GM12878 (cell line): ENCODE measurements at regions not wholly inside any gene's neighbourhood (a gene's known extent, or its start where the extent isn't known, plus 50 kb on each side); places are given as distances from the start of the nearest gene placed in this dataset.

ENCODE experiments used
- CHD1 ChIP-seq: IDR thresholded peaks from 2 replicates; pipeline ENCODE4 v1.6.1; 2012; ENCODE audit warnings: low read depth, low read length, improper control_type of control experiment
- NRF1 ChIP-seq: conservative IDR thresholded peaks from 2 replicates; pipeline ENCODE4 v1.6.1; 2011; ENCODE audit warnings: mild to moderate bottlenecking, low read depth, low read length, improper control_type of control experiment
- SMC3 ChIP-seq: IDR thresholded peaks from 2 replicates; pipeline ENCODE4 v1.6.1; 2011; ENCODE audit warnings: low read length, improper control_type of control experiment, borderline replicate concordance
- TAF1 ChIP-seq: IDR thresholded peaks from 2 replicates; pipeline ENCODE4 v1.6.1; 2011; ENCODE audit warnings: mild to moderate bottlenecking, low read depth, low read length, borderline replicate concordance

DNA sequence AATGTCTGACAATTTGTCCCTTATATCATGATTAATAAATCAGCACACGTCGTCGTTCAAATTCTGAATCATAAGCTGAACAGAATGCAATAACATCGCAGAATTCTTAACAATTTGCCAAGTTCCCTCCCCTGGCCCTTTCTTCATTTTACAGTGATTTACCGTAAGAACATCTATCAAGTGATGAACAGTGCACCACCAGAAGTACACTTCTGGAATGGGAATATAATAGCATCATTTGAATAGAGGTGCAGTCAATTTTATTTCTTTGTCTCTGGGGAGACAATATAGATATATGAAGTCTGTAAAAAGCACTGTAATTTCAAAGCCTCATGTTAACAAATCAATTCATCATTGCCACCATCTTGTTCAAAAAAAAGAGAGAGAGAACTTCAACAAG lies 145.1 kb upstream of the SMLR1 start:
- TF ChIP-seq CHD1 = no peak
- no peak for TF ChIP-seq NRF1
- TF ChIP-seq SMC3 = no peak
- no peak for TF ChIP-seq TAF1
